Activated T-cell treated with anti-CD3 and anti-CD28 coated beads for 1 hour (primary cell): ENCODE measurements at regions not wholly inside any gene's neighbourhood (a gene's known extent, or its start where the extent isn't known, plus 50 kb on each side); places are given as distances from the start of the nearest gene placed in this dataset.
"Not testable (repeated sequence)": the region's sequence is repeated elsewhere in the genome, so short reads cannot be mapped to it uniquely, and the experiment has no call there.

Source experiments
- DNase-seq: peaks from one replicate; pipeline ENCODE4 v3.0.0-alpha.2; 2020; ENCODE audit warnings: low read depth

- no peak for DNase-seq
These were observed 272.0 kb downstream of the CYRIA start for GRCh38 chr2:16393500-16394071.

GRCh38 chr2:16392647-16393499 is 272.8 kb downstream of the CYRIA start:
- DNase-seq, result no peak

GRCh38 chr2:16391986-16392385 is 273.6 kb downstream of the CYRIA start:
- no peak for DNase-seq

- no peak for DNase-seq
These were observed 275.1 kb downstream of the CYRIA start for GRCh38 chr2:16390561-16390960.

GRCh38 chr2:16389611-16390010 is 276.0 kb downstream of the CYRIA start:
- DNase-seq, result no peak

GRCh38 chr2:16388199-16388830 is 277.3 kb downstream of the CYRIA start:
- DNase-seq, result not testable (repeated sequence)

GRCh38 chr2:16387461-16387984 is 278.1 kb downstream of the CYRIA start:
- no peak for DNase-seq

- no peak for DNase-seq
These were observed 279.2 kb downstream of the CYRIA start for GRCh38 chr2:16386431-16386830.

- DNase-seq, result no peak
These were observed 279.6 kb downstream of the CYRIA start for GRCh38 chr2:16386031-16386430.

- no peak for DNase-seq
These were observed 280.3 kb downstream of the CYRIA start for GRCh38 chr2:16385341-16385740.

GRCh38 chr2:16383411-16383810 is 282.2 kb downstream of the CYRIA start:
- DNase-seq, result no peak

GRCh38 chr2:16382451-16382850 is 283.2 kb downstream of the CYRIA start:
- no peak for DNase-seq

GRCh38 chr2:16381511-16381910 is 284.1 kb downstream of the CYRIA start:
- DNase-seq, result no peak

- DNase-seq, result not testable (repeated sequence)
These were observed 285.7 kb downstream of the CYRIA start for GRCh38 chr2:16379901-16380300.

GRCh38 chr2:16379061-16379460 is 286.6 kb downstream of the CYRIA start:
- not testable (repeated sequence) for DNase-seq

GRCh38 chr2:16378031-16378430 is 287.6 kb downstream of the CYRIA start:
- no peak for DNase-seq

- no peak for DNase-seq
These were observed 289.7 kb downstream of the CYRIA start for GRCh38 chr2:16375981-16376380.

- DNase-seq, result no peak
These were observed 290.3 kb downstream of the CYRIA start for GRCh38 chr2:16375351-16375750.

- no peak for DNase-seq
These were observed 291.0 kb downstream of the CYRIA start for GRCh38 chr2:16374671-16375070.

GRCh38 chr2:16373341-16373740 is 292.3 kb downstream of the CYRIA start:
- DNase-seq, result no peak

- no peak for DNase-seq
These were observed 293.9 kb downstream of the CYRIA start for GRCh38 chr2:16371751-16372150.

- DNase-seq, result no peak
These were observed 296.7 kb downstream of the CYRIA start for GRCh38 chr2:16368951-16369350.

GRCh38 chr2:16368328-16368727 is 297.3 kb downstream of the CYRIA start:
- DNase-seq, result no peak
